ENCODE measurements at regions not wholly inside any gene's neighbourhood (a gene's known extent, or its start where the extent isn't known, plus 50 kb on each side); places are given as distances from the start of the nearest gene placed in this dataset.

DNA sequence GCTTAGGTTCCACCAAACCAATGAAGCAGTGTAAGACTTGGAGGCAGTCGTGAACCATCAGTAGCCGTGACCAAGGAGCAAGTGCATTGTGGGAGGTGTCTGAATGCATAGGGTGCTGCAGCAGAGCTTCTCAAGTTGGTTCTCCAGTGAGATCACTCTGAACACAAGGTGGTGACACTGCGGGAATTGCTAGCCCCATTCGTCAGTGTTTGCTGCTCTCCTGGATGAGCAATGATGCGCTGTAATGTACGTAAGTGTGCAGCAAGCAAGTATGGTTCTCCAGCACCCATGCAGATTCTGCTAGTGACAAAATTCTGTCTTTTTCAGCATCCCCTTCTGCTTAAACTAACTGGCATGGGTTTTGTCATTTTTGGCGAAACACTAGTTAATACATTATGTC, 97.6 kb upstream of the HTR2A start:
- TF ChIP-seq, protein P1, sequence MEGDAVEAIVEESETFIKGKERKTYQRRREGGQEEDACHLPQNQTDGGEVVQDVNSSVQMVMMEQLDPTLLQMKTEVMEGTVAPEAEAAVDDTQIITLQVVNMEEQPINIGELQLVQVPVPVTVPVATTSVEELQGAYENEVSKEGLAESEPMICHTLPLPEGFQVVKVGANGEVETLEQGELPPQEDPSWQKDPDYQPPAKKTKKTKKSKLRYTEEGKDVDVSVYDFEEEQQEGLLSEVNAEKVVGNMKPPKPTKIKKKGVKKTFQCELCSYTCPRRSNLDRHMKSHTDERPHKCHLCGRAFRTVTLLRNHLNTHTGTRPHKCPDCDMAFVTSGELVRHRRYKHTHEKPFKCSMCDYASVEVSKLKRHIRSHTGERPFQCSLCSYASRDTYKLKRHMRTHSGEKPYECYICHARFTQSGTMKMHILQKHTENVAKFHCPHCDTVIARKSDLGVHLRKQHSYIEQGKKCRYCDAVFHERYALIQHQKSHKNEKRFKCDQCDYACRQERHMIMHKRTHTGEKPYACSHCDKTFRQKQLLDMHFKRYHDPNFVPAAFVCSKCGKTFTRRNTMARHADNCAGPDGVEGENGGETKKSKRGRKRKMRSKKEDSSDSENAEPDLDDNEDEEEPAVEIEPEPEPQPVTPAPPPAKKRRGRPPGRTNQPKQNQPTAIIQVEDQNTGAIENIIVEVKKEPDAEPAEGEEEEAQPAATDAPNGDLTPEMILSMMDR (IDR thresholded peaks at IDR 0.05): no peak
- no peak for TF ChIP-seq POLR2A (IDR thresholded peaks at IDR 0.05)

Measured in heart left ventricle (tissue), 13 donors.